ENCODE measurements at regions not wholly inside any gene's neighbourhood (a gene's known extent, or its start where the extent isn't known, plus 50 kb on each side); places are given as distances from the start of the nearest gene placed in this dataset.

DNA sequence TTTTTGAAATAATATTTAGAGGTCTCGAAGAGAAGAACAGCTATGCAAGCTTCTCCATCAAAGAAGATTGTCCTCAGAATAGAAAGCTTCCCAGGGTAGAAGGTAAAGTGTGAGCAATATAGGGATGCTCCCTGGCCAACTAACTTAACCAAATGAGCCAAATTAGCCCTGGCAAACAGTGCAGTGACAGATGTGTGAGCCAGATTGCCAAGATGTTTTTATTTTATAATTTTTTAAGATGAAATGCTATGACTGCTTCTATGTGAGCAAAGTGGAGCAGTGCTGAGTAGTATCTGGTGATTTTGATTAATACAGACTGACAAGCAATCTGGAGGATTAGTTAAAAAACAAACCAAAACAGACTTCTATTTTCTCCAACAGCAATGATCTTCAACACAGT is 202.1 kb downstream of the NOVA1 start:
- H3K4me3 Mint-ChIP-seq = no peak overlapping the region
- no peaks in the 10 kb centered on the region for H3K4me1 Mint-ChIP-seq
- peaks cover 5 to 48% (median 19%) of the 10 kb centered on the region in 6 donors for H3K9me3 Mint-ChIP-seq
- no peak for DNase-seq
- no peaks in the 10 kb centered on the region for H3K27me3 Mint-ChIP-seq (ENCODE audit: low read depth in 3 of 3)
- peaks cover 0 to 3% (median 0%) of the 10 kb centered on the region in 3 donors for H3K36me3 Mint-ChIP-seq
- H3K27ac Mint-ChIP-seq = no peak overlapping the region

DNA sequence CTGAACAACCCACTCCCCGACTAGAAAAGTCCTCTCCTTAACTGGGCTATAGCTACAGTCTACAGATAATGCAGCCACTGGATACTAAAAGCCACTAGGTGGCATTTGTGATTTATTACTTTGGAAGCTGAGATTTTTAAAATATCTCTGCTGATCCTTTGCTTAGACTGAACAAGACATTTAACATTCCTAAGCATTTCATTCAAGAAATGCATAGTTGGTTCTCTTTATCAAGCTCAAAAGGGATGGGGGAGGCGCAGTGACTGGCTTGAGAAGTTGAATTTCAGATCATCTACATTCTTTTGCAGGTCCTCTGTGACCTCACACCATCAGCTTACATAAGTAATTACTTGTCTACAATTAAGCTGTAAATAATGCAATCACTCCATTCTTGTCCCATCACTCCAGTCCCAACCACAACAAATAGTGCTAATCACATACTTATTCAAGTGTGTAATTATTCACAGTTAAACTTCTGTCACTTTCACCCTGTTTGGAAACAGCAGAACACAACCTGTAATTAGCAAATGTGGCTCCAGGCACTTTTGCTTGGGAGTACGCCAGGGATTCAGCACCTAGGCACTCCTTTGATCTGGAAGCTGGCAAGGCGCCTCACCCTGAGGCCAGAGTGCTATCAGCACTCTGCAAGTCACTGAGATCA is 203.6 kb downstream of the NOVA1 start:
- no peak overlapping the region for H3K27ac Mint-ChIP-seq
- H3K27me3 Mint-ChIP-seq (ENCODE audit: low read depth in 3 of 3) = no peaks in the 10 kb centered on the region
- H3K36me3 Mint-ChIP-seq = peaks cover 0 to 3% (median 0%) of the 10 kb centered on the region in 3 donors

DNA sequence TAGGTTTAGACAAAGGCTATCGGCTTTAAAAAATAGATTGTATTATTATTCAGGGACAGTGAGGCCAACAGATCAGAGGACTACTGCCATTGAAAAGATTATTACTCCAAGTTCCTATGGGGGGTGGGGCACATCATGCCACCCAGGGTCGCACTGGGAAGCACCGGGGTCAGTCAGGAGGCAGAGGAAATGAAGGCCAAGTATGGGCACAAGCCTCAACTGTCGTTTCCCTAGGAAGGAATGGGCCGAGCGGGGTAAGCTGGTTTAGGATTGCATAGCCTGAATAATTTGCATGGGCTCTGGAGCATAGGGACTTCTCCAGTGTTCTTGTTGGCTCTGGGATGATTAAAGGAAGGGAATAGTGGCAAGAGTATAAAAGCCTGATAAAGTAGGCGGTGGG is 205.3 kb downstream of the NOVA1 start:
- no peak for DNase-seq
- H3K36me3 Mint-ChIP-seq = peaks cover 0 to 3% (median 0%) of the 10 kb centered on the region in 3 donors
- H3K4me1 Mint-ChIP-seq = no peaks in the 10 kb centered on the region
- no peaks in the 10 kb centered on the region for H3K27me3 Mint-ChIP-seq (ENCODE audit: low read depth in 3 of 3)
- no peak overlapping the region for H3K4me3 Mint-ChIP-seq
- no peak overlapping the region for H3K27ac Mint-ChIP-seq
- H3K9me3 Mint-ChIP-seq = peaks cover 5 to 42% (median 19%) of the 10 kb centered on the region in 6 donors

More for the DNA sequence above, 203.6 kb downstream of the NOVA1 start:
- H3K4me1 Mint-ChIP-seq = no peaks in the 10 kb centered on the region
- DNase-seq = no peak
- no peak overlapping the region for H3K4me3 Mint-ChIP-seq
- peaks cover 5 to 43% (median 19%) of the 10 kb centered on the region in 6 donors for H3K9me3 Mint-ChIP-seq

DNA sequence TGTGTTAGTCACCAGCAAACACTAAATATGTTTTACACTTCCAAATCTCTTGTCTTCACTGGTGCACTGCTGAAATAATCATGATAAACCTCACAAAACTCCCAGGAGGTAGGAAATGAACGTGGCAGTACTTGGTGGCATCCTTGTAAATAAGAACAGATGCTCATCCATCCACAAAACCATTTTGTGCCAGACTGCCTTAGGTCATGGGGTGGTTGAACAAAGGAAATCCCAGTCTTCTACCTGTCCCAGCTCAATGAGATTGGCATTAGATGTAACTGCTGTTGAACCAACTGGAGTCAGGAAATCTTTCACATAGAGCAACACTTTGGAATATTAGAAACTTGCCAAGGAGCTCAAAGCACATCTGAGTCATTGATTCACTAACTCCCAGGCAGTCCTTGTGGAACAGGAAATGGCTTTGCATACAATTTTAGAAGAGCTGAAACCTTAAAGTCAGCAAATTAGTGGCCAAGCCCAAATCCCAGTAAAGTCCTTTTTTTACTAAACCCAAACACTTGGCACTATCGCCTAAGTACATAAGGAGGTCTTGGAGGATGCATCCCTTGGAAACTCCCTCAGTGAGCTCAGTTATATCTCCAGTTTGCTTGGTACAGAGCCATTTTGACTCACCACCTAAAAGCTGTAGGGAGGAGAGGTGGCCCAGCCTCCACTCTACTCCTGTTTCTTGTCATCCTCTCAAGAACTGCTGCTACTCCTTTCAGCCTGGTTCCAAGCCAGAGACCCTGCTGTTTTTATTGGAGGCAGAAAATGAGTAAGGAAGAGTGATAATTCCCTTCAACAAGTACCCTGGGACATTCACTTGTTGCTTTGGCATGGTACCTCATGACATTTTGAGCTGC is 208.0 kb downstream of the NOVA1 start:
- Mint-ChIP-seq H3K4me3 (no peak overlapping the region), H3K4me1 (no peaks in the 10 kb centered on the region), H3K27me3 (ENCODE audit: low read depth in 3 of 3) (no peaks in the 10 kb centered on the region), H3K9me3 (peaks cover 9 to 44% (median 22%) of the 10 kb centered on the region in 6 donors), H3K36me3 (peaks cover 0 to 3% (median 0%) of the 10 kb centered on the region in 3 donors), H3K27ac (no peak overlapping the region)
- no peak for DNase-seq

DNA sequence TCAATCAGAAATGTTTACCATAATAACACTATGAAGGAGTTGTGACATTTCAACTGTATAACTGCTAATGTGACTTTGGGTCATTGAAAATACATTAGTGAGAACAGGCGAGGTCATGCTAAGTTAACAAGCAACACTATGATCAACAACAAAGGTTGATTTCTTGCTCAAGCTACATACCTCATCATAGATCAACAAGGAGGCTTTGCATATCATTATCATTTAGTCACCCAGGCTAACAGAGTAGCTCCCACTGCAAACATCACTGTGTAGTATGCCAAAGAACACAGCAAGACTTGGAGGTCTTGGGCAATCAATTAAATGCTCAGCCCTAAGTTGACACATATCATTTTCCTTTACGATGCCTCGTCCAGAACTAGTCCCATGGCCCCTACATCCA is 212.5 kb downstream of the NOVA1 start:
- H3K27me3 Mint-ChIP-seq (ENCODE audit: low read depth in 3 of 3) = no peaks in the 10 kb centered on the region
- no peak overlapping the region for H3K4me3 Mint-ChIP-seq
- H3K4me1 Mint-ChIP-seq = no peaks in the 10 kb centered on the region
- no peak overlapping the region for H3K27ac Mint-ChIP-seq
- no peak for DNase-seq
- peaks cover 6 to 65% (median 16%) of the 10 kb centered on the region in 6 donors for H3K9me3 Mint-ChIP-seq
- no peaks in the 10 kb centered on the region for H3K36me3 Mint-ChIP-seq

DNA sequence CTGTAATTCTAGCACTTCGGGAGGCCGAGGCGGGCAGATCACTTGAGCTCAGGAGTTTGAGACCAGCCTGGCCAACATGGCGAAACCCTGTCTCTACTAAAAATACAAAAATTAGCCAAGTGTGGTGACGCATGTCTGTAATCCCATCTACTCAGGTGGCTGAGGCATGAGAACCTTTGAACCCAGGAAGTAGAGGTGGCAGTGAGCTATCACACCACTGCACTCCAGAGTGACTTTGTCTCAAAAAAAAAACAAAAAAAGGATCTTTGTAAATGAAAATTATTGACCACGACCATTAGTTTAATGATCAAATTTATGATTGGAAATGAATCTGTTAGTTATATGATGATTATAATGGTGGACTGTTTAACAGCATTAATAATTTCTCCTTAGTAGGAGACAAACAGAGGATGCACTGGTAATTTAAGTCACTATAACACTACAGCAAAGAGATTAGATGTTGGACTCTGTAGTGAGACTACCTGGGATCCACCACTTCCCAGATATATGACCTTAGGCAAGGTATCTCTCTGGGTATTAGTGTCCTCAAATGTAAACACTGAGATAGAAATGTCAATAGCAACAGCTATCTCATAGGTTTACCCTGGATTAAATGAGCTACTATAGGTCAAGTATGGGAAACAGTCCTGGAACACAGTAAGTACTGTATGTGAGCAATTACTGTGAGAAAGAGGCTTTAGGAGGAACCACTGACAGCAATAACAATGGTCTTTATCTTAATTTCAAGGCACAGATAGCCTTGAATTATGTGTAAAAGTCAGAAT is 214.7 kb downstream of the NOVA1 start:
- H3K27ac Mint-ChIP-seq = no peak overlapping the region
- H3K36me3 Mint-ChIP-seq = no peaks in the 10 kb centered on the region
- no peaks in the 10 kb centered on the region for H3K4me1 Mint-ChIP-seq
- no peak overlapping the region for H3K4me3 Mint-ChIP-seq
- H3K9me3 Mint-ChIP-seq = peaks cover 2 to 65% (median 26%) of the 10 kb centered on the region in 6 donors
- no peak for DNase-seq
- no peaks in the 10 kb centered on the region for H3K27me3 Mint-ChIP-seq (ENCODE audit: low read depth in 3 of 3)

DNA sequence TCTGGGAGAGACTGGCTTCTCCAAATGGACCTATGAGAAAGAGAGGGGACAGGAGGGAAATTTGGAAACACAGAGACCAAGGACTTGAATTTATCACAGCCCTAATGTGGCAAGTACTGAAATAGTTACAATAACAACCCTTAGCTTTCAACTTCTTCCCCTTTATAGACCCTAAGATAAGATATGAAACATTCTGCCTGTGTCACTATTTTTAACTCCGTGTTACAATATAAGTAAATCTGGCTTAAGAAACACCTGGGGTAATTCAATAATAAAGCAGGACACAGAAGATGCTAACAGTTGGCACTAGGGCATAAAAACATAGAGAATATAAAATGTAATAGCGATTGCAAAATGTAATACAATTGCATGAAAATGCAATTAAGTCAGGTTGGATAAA is 216.4 kb downstream of the NOVA1 start:
- Mint-ChIP-seq H3K27me3 (ENCODE audit: low read depth in 3 of 3) (no peaks in the 10 kb centered on the region), H3K9me3 (peaks cover 4 to 56% (median 23%) of the 10 kb centered on the region in 6 donors), H3K36me3 (peaks cover 0 to 3% (median 0%) of the 10 kb centered on the region in 3 donors), H3K4me3 (no peak overlapping the region), H3K27ac (no peak overlapping the region), H3K4me1 (no peaks in the 10 kb centered on the region)
- no peak for DNase-seq

DNA sequence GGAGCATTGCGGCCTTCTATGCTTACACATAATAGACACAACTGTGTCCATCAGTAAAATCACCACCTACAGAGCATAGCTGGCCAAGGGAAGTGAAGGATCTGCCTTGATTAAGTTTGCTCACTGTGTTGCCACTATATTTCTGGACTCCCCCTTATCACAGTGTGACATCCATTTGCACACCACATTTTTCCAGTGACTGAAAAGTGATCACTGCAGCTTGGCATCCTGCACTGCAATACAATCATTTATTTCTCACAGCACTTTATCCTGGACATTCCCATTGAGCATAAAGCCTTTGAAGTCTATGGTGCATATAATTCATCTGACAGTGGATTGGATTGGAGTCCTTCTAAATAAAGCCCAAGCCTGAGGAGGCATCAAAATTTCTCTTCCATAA is 217.2 kb downstream of the NOVA1 start:
- H3K4me3 Mint-ChIP-seq = no peak overlapping the region
- H3K4me1 Mint-ChIP-seq = no peaks in the 10 kb centered on the region
- no peak overlapping the region for H3K27ac Mint-ChIP-seq
- peaks cover 4 to 61% (median 28%) of the 10 kb centered on the region in 6 donors for H3K9me3 Mint-ChIP-seq
- no peaks in the 10 kb centered on the region for H3K27me3 Mint-ChIP-seq (ENCODE audit: low read depth in 3 of 3)
- DNase-seq = no peak
- peaks cover 0 to 3% (median 0%) of the 10 kb centered on the region in 3 donors for H3K36me3 Mint-ChIP-seq

DNA sequence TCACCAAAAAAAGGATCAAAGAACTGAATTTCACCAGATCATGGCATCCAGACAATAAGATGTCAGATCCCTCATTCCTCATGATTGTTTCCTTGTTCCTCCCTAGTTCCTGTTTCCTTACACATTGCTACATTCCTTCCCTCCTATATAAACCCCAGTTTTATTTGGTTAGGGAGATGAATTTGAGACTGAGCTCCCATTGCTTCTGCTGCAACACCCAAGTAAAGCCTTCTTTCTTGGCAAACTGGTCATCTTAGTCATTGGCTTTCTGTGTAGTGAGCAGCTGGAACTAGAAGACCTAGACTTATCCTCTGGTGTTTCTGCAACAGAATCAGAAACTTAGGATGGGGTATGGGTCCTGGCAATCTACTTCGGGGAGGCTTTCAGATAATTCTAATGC is 217.9 kb downstream of the NOVA1 start:
- H3K4me1 Mint-ChIP-seq = no peaks in the 10 kb centered on the region
- DNase-seq = no peak
- H3K27me3 Mint-ChIP-seq (ENCODE audit: low read depth in 3 of 3) = no peaks in the 10 kb centered on the region
- peaks cover 4 to 55% (median 27%) of the 10 kb centered on the region in 6 donors for H3K9me3 Mint-ChIP-seq
- H3K4me3 Mint-ChIP-seq = no peak overlapping the region
- H3K27ac Mint-ChIP-seq = no peak overlapping the region
- peaks cover 0 to 3% (median 0%) of the 10 kb centered on the region in 3 donors for H3K36me3 Mint-ChIP-seq

DNA sequence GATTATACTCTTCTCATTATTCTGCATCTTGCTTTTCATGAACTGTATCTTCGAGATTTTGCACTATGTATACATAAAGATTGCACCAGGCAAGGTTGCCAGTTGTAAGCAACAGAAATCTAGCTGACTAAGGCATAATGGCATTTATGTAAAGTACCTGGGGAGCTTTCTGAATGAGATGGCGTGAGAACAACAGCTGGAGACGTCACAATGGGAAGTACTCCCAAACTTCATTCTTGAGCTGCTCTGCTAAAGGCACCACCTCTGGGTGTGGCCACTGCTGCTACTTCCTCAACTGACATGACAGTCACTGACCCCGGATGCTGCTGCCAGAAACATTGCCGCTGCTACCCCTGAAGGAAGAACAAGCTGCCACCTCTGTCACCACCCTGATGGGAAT is 220.7 kb downstream of the NOVA1 start:
- H3K4me1 Mint-ChIP-seq = no peaks in the 10 kb centered on the region
- DNase-seq = no peak
- no peak overlapping the region for H3K27ac Mint-ChIP-seq
- peaks cover 0 to 3% (median 0%) of the 10 kb centered on the region in 3 donors for H3K36me3 Mint-ChIP-seq
- H3K27me3 Mint-ChIP-seq (ENCODE audit: low read depth in 3 of 3) = no peaks in the 10 kb centered on the region
- H3K4me3 Mint-ChIP-seq = no peak overlapping the region
- peaks cover 5 to 41% (median 31%) of the 10 kb centered on the region in 6 donors for H3K9me3 Mint-ChIP-seq

DNA sequence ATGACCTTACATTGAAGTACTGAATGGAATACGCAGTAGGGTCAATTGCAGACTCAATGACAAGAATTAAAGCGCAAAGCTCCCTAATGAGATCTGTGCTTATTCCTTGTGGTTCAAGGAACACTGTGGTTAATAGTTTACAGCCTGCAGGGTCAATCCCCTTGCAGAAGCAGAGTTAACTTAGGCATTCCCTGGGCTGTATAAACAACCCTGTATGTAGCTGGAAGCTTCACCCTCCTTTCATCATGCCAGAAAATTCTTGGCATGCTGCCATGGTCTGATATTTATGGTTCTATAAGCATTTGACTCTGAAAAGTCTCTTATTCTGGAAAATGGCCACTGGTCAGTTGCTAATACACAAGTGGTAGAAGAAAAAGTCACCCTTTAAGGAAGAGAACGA is 227.7 kb downstream of the NOVA1 start:
- H3K4me1 Mint-ChIP-seq = no peaks in the 10 kb centered on the region
- H3K27ac Mint-ChIP-seq = no peak overlapping the region
- H3K27me3 Mint-ChIP-seq (ENCODE audit: low read depth in 3 of 3) = no peaks in the 10 kb centered on the region
- no peaks in the 10 kb centered on the region for H3K36me3 Mint-ChIP-seq
- H3K4me3 Mint-ChIP-seq = no peak overlapping the region
- no peak for DNase-seq
- H3K9me3 Mint-ChIP-seq = peaks cover 5 to 26% (median 12%) of the 10 kb centered on the region in 6 donors

DNA sequence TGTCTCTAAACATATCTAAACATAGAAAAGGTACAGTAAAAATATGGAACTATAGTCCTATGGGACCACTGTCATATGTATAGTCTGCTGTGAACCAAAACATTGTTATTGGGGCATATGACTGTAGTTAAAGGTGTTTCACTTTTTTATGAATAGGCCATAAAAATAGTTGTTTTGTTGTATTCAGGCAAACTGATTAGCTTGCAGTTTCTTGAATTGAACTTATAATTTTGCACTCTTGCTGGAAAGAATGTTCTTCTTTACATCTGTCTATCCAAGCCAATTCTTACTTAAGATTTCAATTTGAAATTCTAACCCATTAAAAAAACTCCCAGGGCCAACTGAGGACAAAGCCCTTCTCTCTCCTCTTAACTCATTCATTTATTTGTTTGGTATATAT is 234.1 kb downstream of the NOVA1 start:
- no peak overlapping the region for H3K4me3 Mint-ChIP-seq

DNA sequence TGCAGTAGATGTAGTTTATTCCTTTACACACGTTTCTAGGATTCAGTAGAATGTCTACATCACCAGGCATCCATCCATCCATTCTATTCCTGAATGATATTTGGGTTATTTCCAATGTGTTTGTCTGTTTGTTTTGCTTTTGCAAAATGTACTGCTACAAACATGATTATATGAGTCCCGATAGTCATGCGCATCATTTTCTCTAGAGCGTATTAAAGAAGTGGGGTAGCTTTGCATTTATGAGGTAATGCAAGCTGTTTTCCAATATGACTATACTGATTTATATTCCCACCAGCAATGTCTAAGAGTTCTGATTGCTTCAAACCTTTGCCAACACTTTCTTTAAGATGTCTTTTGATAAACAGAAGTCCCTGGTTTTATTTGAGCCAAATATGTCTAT is 253.2 kb downstream of the NOVA1 start:
- Mint-ChIP-seq H3K4me1 (no peaks in the 10 kb centered on the region), H3K27me3 (ENCODE audit: low read depth in 3 of 3) (peaks cover 0 to 2% (median 1%) of the 10 kb centered on the region in 3 donors), H3K27ac (no peak overlapping the region), H3K9me3 (peaks cover 5 to 51% (median 21%) of the 10 kb centered on the region in 6 donors), H3K4me3 (no peak overlapping the region), H3K36me3 (no peaks in the 10 kb centered on the region)
- no peak for DNase-seq

More for the DNA sequence above, 234.1 kb downstream of the NOVA1 start:
- no peak overlapping the region for H3K27ac Mint-ChIP-seq
- H3K27me3 Mint-ChIP-seq (ENCODE audit: low read depth in 3 of 3) = peaks cover 0 to 2% (median 0%) of the 10 kb centered on the region in 3 donors
- H3K9me3 Mint-ChIP-seq = peaks cover 0 to 34% (median 7%) of the 10 kb centered on the region in 6 donors
- H3K36me3 Mint-ChIP-seq = no peaks in the 10 kb centered on the region
- no peaks in the 10 kb centered on the region for H3K4me1 Mint-ChIP-seq
- no peak for DNase-seq
